ENCODE measurements at regions not wholly inside any gene's neighbourhood (a gene's known extent, or its start where the extent isn't known, plus 50 kb on each side); places are given as distances from the start of the nearest gene placed in this dataset.

DNA sequence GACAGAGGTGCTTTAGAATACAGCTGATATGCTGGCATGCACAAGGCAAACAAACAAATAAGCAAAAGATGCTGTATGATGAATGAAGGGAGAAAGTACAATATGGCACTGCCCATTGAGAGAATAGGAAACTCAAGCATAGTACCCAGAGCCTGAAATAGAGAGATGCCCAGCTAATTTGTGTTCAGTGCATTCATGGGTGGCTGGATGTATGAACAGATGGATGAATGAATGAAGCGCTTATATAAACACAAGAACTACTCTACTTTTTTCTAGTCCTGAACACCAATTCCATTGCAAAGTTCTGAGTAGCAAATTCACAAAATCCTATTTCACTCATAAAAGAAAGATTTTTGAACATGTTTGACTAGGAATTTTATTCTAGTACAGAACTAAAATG, 756.3 kb downstream of the SATB2 start:
- no peak for DNase-seq (ENCODE audit: low spot score)

DNA sequence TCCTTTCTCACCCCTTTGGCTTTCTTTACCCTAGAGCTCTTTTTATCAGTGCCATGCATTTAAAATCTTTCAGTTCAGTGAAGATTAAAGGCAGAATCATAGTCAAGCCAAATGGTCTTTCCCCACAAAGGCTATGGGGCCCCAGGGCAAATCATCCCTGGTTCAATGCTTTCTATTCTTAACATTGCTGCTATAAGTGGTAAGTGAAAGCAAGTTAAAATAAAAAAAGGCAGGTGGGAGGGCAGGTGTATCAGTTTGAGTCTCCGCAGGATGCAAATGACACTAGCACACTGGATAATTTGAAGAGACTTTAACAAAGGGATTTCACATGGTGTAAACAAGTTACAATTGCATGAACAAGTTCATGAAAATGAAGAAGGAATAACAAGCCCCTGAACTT, 757.4 kb downstream of the SATB2 start:
- no peak for DNase-seq (ENCODE audit: low spot score)

DNA sequence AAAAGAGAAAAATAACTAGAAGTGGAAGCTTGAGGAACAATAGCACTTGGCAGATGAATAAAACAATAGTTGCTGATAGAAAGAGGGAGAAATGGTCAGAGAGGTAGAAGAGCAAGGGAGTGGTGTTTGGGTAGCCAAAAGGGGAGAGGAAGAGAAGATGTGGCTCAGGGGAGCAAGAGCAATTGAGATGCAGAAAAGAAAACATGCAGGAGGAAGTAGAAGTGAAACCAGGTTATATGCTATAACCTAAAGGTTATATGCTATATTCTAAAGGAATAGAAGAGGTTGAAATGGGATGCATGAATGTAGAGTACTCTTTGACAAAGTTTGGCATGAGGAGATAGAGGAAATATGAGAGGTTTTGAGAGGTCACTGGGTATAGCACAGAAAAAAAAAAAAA, 759.5 kb downstream of the SATB2 start:
- DNase-seq (ENCODE audit: low spot score), result no peak

DNA sequence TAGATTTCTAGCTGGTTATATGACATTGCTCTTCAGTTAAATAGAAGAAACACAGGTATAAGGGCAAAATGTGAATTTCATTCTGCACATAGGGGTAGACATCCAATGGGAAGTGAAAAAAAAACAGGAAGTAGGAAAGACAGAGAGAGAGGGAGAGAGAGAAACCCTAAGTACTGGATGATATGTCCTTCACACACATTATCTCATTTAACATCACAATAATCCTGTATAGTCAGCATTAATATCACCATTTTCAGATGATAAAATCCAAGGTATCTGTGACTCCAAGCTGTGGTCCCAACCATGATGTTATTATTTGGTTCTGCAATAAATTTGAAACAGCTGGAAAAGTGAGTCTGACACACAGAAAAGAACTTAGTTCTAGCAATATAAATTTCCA, 759.9 kb downstream of the SATB2 start:
- no peak for DNase-seq (ENCODE audit: low spot score)

DNA sequence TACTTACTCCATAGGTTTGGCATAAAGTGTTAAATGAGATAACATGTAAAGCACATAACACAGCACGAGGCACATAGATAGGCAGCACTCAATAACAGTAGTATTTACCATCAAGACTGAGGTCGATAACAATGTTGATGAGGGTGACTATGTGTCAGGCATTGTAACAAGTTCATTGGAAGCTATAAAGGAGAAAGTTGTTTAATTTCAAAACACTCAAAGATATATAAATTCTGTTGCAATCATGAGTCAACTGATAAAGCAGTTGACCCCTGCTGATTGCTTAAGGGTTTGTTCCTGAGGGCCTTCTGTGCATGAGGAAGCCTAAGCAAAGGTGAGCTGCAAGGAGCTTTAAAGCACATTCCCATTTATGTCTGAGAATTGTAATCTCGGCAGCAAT, 760.5 kb downstream of the SATB2 start:
- DNase-seq (ENCODE audit: low spot score), result no peak

DNA sequence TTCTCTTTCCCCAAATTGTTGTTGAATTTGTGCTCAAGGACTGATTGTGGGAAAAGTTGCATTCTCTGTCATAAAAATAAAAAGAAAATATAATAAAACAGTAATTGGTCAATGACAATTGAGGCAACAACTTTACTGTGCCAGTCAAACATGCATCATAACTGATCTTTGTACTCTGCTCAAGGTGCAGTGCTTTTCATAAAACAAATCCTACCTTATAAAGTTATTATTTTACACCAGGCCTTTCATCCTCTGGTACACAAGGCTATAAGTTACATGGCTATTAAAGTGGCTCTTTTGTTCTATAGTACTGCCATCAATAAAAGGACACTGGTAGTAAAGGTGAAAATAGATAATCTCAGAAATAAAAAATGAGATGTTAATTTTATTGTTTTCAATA, 761.9 kb downstream of the SATB2 start:
- DNase-seq (ENCODE audit: low spot score), result no peak

DNA sequence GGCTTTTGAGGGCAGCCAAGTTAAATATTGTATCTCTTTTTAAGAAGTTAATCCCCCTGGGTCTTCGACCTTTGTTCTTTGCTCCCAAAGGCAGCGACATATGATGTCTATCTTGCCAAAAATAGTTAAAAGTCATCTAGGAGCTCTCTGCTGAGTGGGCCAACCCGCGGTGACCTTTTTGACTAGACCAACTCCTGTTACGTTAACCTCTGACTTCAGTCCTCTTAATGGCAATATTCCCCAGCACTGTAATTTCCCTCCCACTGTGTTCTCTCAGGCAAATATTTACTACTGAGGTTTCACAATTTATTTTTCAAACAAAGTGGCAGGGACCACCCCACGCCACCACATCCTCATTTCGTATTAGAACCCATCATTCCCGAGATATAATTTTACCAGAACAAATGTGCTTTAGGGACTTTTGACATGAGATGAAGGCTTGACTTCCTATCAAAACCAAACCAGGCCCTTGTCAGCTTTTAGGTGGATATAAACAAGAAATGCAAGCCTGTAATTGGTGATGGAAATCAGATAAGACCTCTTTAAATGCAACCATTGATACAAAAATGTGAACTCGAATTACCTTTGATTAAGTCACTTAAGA, 764.7 kb downstream of the SATB2 start:
- DNase-seq (ENCODE audit: low spot score), result no peak

DNA sequence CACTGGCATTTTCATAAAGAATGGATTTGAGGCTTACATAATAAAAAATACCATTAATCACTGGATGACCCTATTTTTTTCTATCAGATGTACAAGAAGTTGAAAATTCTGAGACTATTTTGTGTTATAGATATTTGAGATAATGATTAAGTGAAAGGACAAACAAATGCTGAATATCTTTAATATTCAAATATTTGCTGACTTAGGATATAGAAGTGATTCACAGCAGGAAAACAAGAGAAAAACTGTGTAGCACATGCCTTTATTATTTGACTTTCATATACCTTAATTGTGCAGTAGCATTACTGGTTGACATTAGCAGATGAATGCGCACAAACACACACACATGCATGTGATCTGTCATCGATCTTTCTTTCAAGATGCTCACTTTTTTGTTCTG, 766.5 kb downstream of the SATB2 start:
- DNase-seq (ENCODE audit: low spot score), result no peak

DNA sequence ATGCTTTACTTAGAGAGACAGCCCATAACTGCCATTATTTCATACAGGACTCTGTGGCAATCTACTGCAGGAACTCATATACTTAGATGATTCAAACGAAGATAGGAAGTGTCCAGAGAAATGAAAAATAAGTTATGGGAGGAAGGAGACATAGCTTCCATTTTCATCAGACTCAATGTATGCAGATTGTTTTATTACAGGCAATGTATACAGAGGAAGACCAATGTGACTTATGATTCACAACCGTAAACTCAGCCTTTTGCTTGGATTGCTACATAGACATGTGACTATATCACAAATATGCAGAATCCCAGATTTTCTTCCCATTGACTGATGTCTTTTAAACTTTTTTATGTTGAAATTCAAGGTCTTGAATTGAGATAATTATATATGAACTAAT, 793.4 kb downstream of the SATB2 start:
- DNase-seq (ENCODE audit: low spot score), result no peak

DNA sequence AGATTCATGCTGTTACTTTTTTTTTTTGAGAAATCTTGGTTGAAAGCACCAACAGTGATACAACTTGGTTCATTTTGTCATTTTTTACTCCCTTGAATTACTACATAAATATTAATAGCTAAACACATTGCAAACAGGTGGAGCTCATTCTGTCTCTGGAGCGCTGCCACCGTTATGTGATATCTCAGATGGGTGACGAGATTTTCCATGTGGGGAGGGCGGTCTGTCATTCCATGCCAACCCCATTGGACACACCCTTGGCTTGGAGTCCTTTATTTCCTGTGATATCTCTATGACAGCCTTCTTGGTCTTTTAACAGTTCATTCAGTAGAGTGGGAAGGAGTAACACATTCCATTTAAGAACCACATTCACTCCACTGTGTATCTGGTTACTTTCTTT, 794.8 kb downstream of the SATB2 start:
- DNase-seq (ENCODE audit: low spot score), result no peak

DNA sequence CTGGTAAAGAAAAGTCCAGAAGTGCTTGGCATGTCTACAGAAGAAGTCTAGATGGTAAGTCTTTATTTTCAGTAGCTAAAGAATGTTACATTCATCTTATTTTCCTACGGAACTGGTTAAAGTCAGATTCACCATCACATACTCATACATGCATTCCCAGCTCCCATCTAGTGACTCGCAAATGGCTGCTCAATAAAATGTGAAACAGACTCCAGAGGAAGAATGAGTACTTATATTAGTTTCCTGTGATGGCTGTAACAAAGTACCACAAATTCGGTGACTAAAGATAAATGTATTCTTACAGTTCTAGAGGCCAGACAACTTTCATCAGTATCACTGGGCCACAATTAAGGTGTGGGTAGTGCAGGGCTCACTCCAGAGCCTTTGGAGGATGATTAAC, 797.2 kb downstream of the SATB2 start:
- DNase-seq (ENCODE audit: low spot score), result no peak

DNA sequence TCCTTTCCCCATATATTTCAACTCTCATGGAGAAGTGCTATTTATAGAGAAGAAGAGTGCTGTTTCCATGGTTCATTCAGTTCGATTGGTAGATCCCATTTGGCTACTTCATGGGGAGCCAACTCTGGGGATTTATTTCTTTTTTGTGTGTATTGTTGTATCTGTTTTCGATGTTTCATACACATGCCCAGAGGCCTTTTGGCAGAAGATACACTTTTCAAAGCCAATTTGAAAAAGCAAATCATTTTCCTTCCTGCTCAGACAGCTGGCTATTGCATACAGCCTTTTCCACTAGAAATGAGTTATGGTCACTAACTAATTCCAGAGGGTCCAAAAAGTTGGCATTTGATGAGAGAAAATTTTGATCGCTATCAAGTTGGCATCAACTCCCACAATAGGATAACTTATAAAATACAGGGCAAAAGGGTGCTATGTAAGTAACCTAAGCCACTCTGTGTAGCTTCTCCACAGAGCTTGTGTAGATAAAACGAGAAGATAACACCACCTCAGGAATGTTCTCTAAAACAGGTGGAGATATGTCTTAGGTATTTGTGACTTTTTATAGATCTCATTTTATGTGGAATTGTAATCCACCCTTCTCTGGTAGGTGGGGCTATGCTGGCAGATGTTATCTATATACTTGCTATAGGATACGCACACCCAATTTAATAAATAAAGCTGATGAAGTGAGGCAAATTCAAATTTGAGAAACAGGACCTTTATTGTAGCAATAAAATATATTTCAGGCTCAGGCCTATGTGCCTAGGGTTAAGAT, 798.5 kb downstream of the SATB2 start:
- no peak for DNase-seq (ENCODE audit: low spot score)

DNA sequence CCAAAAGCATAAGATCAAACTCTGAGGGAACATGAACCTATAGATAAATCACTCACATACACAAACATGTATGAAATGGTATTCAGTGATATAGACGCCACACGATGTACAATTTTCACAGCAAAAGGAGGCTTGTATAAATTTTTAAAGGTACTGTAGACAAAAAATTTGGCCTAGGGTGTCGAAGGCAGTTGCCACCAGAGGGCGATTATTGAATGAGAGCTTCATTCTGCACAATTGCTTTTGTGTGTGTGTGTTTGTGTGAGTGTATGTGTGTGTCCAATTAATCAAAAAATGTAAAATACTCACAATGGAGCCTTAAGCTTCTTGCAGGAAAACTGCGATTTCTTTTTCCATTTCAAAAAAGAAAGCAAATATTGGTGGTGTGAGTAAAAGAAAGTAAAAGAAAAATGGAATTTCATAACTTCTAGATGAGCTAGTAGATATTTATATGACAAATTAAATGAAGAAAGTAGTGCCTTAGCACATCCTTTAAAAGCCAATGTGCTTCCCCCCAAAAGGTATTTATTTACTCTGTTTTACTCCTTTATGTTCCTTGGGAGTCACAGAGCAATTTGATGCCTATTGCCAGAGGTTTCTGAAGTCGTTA, 800.1 kb downstream of the SATB2 start:
- peak; percentile 48 for DNase-seq (ENCODE audit: low spot score)

DNA sequence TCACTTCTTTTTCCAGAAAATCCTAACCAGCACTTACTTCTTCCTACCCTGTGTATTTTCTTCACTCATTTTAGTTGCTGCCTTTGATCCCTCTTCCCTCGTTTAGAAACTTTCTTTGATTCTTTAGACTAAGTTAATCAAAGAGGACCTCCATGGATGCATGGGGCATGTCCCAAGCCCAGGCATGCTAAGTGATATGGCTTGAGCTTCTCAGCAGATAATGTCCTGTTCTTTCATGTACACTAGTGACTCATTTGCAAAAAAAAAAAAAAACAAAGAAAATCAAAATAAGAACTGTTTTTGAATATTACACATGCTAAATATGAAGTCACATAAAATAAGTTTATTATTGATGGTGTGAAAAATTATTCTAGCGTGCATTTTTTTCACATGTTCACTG, 800.9 kb downstream of the SATB2 start:
- DNase-seq (ENCODE audit: low spot score), result no peak

DNA sequence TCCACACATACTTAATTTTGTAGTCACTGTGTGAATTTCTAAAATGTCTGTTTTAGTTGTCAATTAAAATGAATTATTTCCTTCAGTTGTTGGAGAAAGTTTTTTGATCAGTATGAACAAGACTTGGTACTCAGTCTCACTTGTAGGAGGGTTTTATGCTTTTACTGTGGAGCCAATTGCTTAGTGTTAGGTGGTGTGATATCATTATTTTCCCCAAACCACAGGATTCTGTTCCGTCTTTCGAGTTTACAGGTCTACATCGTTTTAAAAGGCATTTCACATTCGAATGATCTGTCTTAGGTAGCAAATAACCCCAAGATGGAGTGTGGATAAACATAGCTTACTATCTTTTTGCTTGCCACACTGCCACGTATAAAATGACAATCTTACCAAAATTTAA, 803.1 kb downstream of the SATB2 start:
- DNase-seq (ENCODE audit: low spot score), result no peak

DNA sequence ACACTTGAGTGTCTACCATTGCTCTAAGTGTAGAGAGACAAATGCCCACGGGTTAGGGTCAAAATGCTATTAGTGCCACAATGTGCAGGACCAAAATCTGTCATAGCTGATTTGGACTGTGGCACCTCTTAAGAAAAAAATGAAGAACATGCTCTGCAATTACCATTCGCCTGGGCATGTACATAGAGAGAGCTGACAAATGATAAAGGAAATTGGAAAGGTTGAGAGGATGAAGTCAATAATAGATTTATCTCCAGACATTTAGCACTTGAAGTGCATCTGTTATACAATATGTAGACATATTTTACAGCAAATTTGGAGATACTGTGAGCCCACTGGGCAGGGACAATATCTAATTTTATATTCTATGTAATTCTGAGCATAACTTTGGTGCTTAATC, 804.4 kb downstream of the SATB2 start:
- DNase-seq (ENCODE audit: low spot score), result no peak

DNA sequence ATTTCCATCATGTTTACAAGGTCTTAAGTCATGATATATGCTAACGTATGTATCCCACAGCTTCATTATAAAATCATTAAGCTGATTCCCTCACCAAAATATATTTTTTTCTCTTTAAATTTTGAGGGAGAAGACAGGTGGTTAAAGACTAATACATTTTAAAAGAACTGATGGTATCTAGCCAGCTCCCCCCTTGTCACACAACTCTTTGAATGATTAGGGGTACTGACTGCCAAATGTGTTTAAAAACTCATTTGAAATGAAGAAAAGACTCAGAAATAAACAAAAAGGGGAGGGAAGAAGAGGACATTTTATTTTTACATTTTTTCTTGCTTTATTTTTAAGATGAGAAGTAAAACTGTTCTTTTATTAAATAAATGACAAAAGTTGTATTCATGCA, 805.3 kb downstream of the SATB2 start:
- DNase-seq (ENCODE audit: low spot score), result no peak

DNA sequence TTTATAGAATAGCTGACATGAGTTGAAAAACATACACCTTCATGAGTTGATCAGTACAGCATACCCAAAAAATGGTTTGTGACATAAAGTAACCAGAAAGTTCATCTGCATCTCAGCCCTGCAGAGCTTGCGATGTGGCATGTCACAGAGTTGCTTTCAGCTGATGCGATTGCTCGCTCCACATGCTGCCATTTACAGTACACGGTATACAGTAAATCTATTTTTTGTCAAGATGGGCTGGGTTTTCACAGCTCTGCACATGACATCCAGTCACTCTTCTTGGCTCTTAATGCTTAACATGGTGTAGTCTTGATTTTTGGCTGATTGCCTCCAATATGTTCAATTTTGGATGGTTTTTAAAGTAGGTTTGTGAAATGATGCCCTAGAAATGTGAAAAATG, 811.9 kb downstream of the SATB2 start:
- DNase-seq (ENCODE audit: low spot score), result no peak

DNA sequence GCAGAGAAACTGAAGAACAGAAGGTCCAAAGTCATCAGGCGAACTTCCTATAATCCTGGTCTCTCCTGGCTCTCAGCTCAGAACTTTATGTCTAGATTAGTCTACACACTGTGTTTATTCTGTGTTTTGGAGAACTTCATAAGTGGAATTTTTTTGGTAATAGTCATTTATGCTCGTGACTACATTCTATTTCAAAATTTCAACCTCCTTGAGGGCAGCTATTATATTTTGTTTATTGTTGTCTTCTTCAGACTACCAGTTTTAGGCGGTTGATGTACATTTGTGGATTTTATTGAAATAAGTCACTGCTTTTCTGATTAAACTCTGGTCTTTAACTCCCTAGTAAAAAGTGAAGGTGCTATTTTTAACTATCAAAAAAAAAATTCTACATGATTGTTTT, 816.6 kb downstream of the SATB2 start:
- no peak for DNase-seq (ENCODE audit: low spot score)

DNA sequence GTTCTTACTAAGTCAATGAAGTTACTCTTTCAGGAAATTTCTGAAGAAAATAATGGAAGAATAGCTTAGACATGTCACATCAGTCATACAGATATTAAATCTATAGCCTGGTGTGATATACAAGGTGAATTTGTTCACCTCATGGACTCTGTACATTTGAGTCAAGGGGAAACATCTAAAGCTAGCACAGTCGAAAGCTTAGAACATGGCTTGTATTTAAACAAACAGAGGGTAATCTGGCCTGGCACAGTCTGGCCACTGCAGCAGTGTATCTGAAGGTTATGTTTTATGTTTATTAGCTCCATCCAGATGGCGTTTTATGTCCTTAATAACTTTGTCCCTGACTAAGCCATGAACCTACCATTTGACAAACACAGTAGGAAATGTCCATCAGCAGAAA, 817.3 kb downstream of the SATB2 start:
- no peak for DNase-seq (ENCODE audit: low spot score)

DNA sequence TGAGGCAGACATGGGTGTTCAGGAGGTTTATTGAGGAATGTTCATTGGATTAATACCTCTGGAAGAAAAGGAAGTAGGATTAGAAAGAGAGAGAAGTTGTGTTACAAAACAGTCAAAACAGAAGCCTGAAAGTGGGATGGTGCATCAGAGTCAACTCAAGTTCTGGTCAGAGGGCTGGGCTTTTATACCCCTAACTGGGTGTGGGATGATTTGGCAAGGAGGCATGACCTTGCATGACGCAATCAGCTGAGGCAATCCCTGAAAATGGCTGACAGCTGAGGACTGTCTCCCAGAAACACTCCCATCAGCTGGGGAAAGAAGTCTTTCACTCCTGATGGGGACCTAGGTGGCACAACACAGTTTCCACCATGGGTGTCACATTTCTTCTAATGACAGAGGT, 818.2 kb downstream of the SATB2 start:
- DNase-seq (ENCODE audit: low spot score), result no peak

DNA sequence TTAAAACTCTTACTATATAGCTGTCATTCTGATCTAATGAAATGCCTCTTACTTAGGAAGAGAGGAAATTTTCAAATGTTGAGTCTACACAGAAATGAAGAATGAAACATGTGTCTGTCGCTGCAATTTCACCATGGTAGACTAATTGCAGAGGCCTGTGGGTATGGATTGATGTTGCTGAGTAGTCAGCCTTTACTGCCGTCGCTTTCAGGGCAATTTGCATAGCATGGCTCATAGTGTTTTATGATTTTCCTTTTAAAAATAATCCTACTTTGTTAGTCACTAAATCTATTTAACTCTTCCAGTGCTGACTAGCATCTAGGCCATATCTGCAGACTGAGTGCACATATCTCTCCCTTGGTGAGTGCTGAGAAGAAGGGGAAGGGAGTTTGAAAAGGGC, 819.2 kb downstream of the SATB2 start:
- no peak for DNase-seq (ENCODE audit: low spot score)

DNA sequence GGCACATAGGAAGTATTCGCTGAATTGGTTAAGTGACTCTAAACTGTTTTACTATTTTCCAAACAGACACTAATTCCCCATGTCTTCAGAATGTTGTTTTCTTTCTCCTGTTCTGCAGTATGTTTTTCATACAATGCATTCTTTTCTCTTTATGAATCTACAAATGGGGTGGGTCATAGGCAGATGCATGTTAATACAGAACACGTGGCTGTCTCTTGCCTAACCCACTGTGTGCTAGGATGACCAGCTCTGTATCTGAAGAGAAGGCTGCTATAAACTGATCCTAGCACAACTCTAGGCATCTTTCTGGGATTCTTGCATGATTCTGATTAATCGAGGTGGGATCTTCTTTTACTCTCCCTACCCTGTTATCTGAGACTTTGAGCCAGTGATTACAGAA, 826.0 kb downstream of the PLCL1 start:
- DNase-seq (ENCODE audit: low spot score), result no peak

DNA sequence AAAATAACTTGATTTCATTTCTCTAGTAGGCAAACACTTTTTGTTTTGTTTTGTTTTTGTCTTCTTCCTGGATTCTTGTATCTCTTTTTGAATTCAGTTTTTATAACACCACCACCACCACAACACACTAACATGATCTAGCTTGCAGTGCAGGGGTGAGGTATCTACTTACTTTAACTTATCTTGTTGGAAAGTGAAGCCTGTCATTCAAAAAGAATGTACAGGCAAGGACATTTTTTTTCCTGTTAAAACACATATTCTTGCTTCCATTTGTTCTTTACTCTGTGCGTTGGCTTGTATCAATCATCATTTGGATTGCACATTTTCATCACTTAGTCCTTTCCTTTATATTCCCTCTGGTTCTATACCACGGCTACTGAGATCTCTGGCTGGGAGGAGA, 824.2 kb downstream of the PLCL1 start:
- DNase-seq (ENCODE audit: low spot score), result no peak
